ENCODE measurements at regions not wholly inside any gene's neighbourhood (a gene's known extent, or its start where the extent isn't known, plus 50 kb on each side); places are given as distances from the start of the nearest gene placed in this dataset.
"Not testable (repeated sequence)": the region's sequence is repeated elsewhere in the genome, so short reads cannot be mapped to it uniquely, and the experiment has no call there.

- not testable (repeated sequence) for TF ChIP-seq CTCF (IDR thresholded peaks at IDR 0.05); POLR2A (IDR thresholded peaks at IDR 0.05); POLR2AphosphoS5 (IDR thresholded peaks at IDR 0.05; ENCODE audit: insufficient read depth in 1 of 2, low read depth in 1 of 2)
Observed at GRCh38 chr14:105721602-105721970, 195.2 kb downstream of the TMEM121 start.
